ENCODE measurements at regions not wholly inside any gene's neighbourhood (a gene's known extent, or its start where the extent isn't known, plus 50 kb on each side); places are given as distances from the start of the nearest gene placed in this dataset.

DNA sequence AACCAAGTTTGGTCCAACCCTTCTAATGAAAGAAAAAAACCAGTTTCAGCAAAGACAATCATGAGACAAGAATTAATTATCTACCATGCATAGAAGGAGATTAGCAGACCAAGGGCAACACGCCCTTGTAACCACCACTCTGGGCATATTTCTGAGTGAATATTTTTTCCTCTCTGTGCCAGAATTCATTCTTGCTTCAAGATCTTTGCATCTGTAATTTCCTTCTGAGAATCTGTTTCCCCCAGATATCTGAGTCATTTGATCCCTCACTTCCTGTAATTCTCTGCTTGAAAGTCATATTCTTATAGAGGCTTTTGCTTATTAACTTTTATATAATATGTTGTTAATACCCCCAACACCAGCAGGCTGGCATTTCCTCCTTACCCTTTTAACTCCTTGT, 243.7 kb downstream of the SLC16A7 start:
- Mint-ChIP-seq H3K9me3 (no peaks in the 10 kb centered on the region), H3K27ac (ENCODE audit: low read depth) (no peak overlapping the region), H3K36me3 (ENCODE audit: insufficient read depth) (no peaks in the 10 kb centered on the region), H3K27me3 (peaks cover 18% of the 10 kb centered on the region), H3K4me1 (no peaks in the 10 kb centered on the region), H3K4me3 (no peak overlapping the region)
- ATAC-seq (replicated peaks; ENCODE audit: extremely low read depth, poor library complexity, severe bottlenecking) (no peak), DNase-seq (ENCODE audit: low spot score in 2 of 2) (no peak)

DNA sequence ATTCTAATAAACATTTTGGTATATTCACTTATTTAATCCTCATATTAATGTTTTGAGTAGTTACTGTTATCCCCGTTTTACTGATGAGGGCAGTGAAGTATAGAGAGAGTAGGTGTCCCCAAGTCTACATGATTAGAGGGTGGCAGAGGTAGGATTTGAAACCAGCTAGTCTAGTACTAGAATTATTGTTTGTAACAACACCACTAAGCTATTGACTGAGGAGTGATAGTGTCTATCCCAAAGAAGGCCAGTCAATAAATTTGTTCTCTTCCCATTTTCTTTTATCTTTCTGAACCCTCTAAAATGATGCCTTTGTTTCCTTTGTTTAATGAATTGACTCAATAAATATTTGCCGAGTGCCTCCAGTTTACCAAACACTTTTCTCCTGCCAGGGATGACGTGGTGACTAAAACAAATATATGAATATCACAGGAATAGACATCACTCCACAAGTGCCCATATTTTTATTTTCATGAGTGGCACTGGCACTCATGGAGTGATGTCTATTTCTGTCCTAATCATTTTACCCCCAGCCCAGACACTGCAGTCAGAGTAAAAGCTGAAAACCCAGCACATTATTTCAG, 247.5 kb downstream of the SLC16A7 start:
- Mint-ChIP-seq H3K27me3 (peaks cover 18% of the 10 kb centered on the region), H3K4me3 (no peak overlapping the region), H3K4me1 (no peaks in the 10 kb centered on the region), H3K36me3 (ENCODE audit: insufficient read depth) (no peaks in the 10 kb centered on the region), H3K27ac (ENCODE audit: low read depth) (no peak overlapping the region), H3K9me3 (no peaks in the 10 kb centered on the region)
- DNase-seq (ENCODE audit: low spot score in 2 of 2) (no peak), ATAC-seq (replicated peaks; ENCODE audit: extremely low read depth, poor library complexity, severe bottlenecking) (no peak)

DNA sequence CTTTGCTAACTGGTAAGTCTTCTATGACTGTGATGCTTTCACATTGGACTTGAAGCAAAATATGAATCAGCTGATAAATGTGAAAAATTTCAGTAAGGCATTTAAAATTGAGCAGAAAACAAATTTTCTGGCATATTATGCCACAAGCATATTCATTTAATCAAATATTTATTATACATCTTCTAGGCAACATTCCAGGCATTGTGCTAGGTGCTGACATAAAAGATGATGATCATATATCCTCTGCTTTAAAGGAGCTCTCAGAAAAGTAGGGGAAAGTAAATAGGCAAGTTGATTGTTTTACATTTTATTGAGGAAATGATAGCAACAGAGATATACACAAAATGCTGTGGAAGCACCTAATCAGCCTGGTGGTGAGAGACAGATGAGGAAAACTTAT, 248.9 kb downstream of the SLC16A7 start:
- ATAC-seq (replicated peaks; ENCODE audit: extremely low read depth, poor library complexity, severe bottlenecking): no peak
- Mint-ChIP-seq H3K4me3 (no peak overlapping the region), H3K9me3 (no peaks in the 10 kb centered on the region), H3K27ac (ENCODE audit: low read depth) (no peak overlapping the region), H3K27me3 (peaks cover 17% of the 10 kb centered on the region), H3K4me1 (no peaks in the 10 kb centered on the region), H3K36me3 (ENCODE audit: insufficient read depth) (no peaks in the 10 kb centered on the region)
- no peak for DNase-seq (ENCODE audit: low spot score in 2 of 2)

DNA sequence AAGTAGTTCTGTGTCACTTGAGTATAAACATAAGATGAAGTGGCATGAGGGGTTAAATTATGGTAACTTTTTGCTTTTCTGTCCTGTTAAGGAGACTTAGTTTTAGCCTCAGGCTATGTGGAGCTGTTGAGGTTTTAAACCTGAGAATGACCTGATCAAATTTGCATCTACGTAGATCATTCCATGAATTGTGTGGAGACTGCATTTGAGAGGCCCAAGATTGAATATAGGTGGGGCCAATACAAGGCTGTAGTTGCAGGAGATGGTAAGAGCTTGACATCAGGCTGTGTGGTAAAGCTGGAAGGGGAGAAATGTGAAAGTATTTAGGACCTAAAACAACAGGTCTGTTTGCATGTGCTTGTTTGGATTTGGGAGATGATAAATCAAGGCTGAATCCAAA, 249.5 kb downstream of the SLC16A7 start:
- no peaks in the 10 kb centered on the region for H3K4me1 Mint-ChIP-seq

DNA sequence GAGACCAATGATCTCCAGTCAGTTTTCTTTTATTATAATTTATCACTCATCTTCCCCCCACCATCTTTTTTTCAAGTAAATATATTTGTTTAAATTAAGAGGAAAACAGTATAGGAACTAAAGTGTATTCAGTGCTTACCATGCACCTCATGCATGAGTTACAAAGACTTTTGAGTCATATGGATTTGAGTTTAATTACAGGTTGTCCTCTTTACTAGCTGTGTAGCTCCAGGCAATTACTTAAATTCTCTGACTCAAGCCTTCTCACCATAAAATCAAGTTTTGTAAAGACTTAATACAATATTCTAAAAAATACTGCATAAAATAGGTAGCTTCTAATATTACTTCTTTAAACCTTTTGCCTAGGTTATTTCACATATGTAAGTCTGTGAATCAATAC, 251.3 kb downstream of the SLC16A7 start:
- no peaks in the 10 kb centered on the region for H3K4me1 Mint-ChIP-seq
- ATAC-seq (replicated peaks; ENCODE audit: extremely low read depth, poor library complexity, severe bottlenecking): no peak
- H3K9me3 Mint-ChIP-seq: no peaks in the 10 kb centered on the region
- H3K27me3 Mint-ChIP-seq: no peaks in the 10 kb centered on the region
- H3K36me3 Mint-ChIP-seq (ENCODE audit: insufficient read depth): no peaks in the 10 kb centered on the region
- H3K27ac Mint-ChIP-seq (ENCODE audit: low read depth): no peak overlapping the region
- DNase-seq (ENCODE audit: low spot score in 2 of 2): no peak
- no peak overlapping the region for H3K4me3 Mint-ChIP-seq

More for the DNA sequence above, 249.5 kb downstream of the SLC16A7 start:
- Mint-ChIP-seq H3K36me3 (ENCODE audit: insufficient read depth) (no peaks in the 10 kb centered on the region), H3K4me3 (no peak overlapping the region), H3K27ac (ENCODE audit: low read depth) (no peak overlapping the region), H3K9me3 (no peaks in the 10 kb centered on the region), H3K27me3 (peaks cover 12% of the 10 kb centered on the region)
- ATAC-seq (replicated peaks; ENCODE audit: extremely low read depth, poor library complexity, severe bottlenecking): no peak
- no peak for DNase-seq (ENCODE audit: low spot score in 2 of 2)

DNA sequence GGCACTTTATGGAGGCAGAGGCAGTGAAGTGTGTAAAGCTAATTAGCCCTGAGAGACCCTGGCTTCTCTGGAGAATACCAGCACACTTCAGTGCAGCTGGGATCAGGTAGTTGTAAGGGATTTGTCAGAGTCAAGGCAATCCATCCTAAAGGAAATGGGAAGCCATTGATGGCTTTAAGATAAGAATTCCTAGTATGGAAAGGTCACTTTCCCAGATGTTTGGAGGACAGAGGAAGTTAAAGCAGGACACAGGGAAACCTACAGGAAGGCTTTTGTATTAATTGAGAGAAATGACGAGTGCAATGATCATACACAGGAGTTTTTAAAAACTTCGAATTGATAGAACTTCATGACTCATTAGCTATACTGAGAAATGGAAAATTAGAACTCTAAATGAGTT, 254.4 kb downstream of the SLC16A7 start:
- Mint-ChIP-seq H3K9me3 (no peaks in the 10 kb centered on the region), H3K4me3 (no peak overlapping the region), H3K27me3 (no peaks in the 10 kb centered on the region), H3K4me1 (no peaks in the 10 kb centered on the region), H3K36me3 (ENCODE audit: insufficient read depth) (no peaks in the 10 kb centered on the region), H3K27ac (ENCODE audit: low read depth) (no peak overlapping the region)
- ATAC-seq (replicated peaks; ENCODE audit: extremely low read depth, poor library complexity, severe bottlenecking): no peak
- no peak for DNase-seq (ENCODE audit: low spot score in 2 of 2)

DNA sequence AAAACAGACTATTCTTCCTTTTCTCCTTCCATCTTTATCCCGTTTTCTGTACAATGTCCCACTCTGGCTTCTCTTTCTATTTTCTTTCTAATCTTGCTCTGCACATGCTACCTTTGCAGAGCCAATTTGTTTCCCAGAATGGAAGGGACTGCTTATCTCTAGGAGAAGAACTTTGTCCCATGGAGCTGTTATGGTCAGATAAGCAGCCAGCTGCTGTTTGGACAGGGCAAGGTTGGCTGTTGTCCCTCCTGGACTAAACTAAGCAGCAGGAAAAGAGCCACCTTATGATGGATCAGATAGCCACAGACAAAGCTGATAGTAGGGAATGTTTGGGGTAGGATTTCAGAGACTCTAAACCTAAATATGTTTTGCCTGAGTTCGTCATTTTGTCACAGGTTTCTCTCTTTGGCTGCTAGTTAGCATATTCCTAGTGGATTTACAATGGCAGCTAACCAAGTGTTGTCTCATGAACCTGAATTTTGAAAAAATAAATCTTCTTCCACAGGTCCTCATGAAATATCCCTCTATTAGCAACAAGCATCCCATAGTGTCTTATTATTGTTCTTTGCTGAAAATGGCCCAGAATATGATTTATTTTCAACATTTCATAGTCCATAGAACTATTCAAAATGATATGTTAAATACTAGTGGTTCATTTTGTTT, 262.8 kb downstream of the SLC16A7 start:
- peaks cover 15% of the 10 kb centered on the region for H3K9me3 Mint-ChIP-seq
- H3K27me3 Mint-ChIP-seq: peaks cover 20% of the 10 kb centered on the region
- no peaks in the 10 kb centered on the region for H3K4me1 Mint-ChIP-seq
- no peak for DNase-seq (ENCODE audit: low spot score in 2 of 2)
- no peak for ATAC-seq (replicated peaks; ENCODE audit: extremely low read depth, poor library complexity, severe bottlenecking)
- H3K4me3 Mint-ChIP-seq: no peak overlapping the region
- H3K36me3 Mint-ChIP-seq (ENCODE audit: insufficient read depth): no peaks in the 10 kb centered on the region
- no peak overlapping the region for H3K27ac Mint-ChIP-seq (ENCODE audit: low read depth)

DNA sequence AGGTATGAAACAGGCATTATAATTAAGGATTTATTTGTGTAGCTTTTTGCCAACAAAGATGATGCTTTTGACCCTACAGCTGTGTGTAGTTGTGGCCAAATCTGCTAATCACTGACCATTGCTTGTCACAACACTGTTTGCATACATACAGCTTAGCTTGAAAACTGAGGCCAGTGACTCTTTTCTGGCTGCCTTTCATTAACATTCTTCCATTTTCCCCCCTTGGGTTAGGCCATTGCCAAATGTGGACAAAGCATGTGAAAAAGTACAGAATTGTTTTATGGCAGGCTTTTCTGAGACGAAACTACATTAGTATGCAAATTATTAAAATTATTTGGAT, 263.3 kb downstream of the SLC16A7 start:
- H3K27ac Mint-ChIP-seq (ENCODE audit: low read depth): no peak overlapping the region
- ATAC-seq (replicated peaks; ENCODE audit: extremely low read depth, poor library complexity, severe bottlenecking) (no peak), DNase-seq (ENCODE audit: low spot score in 2 of 2) (no peak)
- H3K4me1 Mint-ChIP-seq: no peaks in the 10 kb centered on the region
- H3K27me3 Mint-ChIP-seq: peaks cover 20% of the 10 kb centered on the region
- H3K4me3 Mint-ChIP-seq: no peak overlapping the region
- no peaks in the 10 kb centered on the region for H3K36me3 Mint-ChIP-seq (ENCODE audit: insufficient read depth)
- H3K9me3 Mint-ChIP-seq: peaks cover 15% of the 10 kb centered on the region

DNA sequence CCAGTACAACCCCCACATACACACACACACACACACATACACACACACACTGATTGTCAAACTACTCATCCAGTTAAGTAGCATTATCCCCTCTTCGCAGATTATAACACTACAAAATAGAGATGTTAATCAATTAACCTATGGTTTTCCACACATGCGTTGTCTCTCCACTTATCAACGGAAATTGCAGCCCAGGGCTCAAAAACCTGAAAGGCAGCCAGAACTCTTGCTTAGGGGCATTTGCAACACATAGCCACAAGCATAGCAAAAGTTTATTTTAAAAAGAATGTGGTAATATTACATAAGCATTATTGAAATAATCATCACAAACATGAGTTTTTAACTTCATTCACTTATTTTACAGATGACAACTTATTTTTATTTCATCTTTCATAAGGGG, 265.8 kb downstream of the SLC16A7 start:
- ATAC-seq (replicated peaks; ENCODE audit: extremely low read depth, poor library complexity, severe bottlenecking) (no peak), DNase-seq (ENCODE audit: low spot score in 2 of 2) (no peak)
- no peak overlapping the region for H3K27ac Mint-ChIP-seq (ENCODE audit: low read depth)
- peaks cover 12% of the 10 kb centered on the region for H3K27me3 Mint-ChIP-seq
- H3K4me1 Mint-ChIP-seq: no peaks in the 10 kb centered on the region
- H3K36me3 Mint-ChIP-seq (ENCODE audit: insufficient read depth): no peaks in the 10 kb centered on the region
- peaks cover 15% of the 10 kb centered on the region for H3K9me3 Mint-ChIP-seq
- no peak overlapping the region for H3K4me3 Mint-ChIP-seq

DNA sequence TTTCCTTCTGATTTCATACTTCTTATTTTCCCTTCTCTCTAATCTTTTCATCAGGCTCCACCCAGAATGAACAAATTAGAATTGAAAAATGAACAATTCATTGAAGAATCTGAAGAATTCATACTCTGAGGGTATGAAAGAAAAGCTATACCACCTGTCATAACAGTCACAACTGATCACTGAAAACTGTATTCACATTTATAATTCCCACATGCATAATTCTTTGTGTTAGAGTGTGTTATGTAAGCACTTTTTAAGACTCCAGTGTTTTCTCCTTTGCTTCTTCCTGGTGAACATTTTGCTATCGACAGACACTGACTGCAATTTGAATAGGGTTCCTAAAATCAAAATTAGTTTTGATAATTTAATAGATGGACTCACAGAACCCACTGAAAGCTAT, 271.2 kb downstream of the SLC16A7 start:
- Mint-ChIP-seq H3K27ac (ENCODE audit: low read depth) (no peak overlapping the region), H3K4me1 (no peaks in the 10 kb centered on the region), H3K36me3 (ENCODE audit: insufficient read depth) (no peaks in the 10 kb centered on the region), H3K9me3 (no peaks in the 10 kb centered on the region), H3K4me3 (no peak overlapping the region), H3K27me3 (peaks cover 12% of the 10 kb centered on the region)
- DNase-seq (ENCODE audit: low spot score in 2 of 2): no peak
- no peak for ATAC-seq (replicated peaks; ENCODE audit: extremely low read depth, poor library complexity, severe bottlenecking)

DNA sequence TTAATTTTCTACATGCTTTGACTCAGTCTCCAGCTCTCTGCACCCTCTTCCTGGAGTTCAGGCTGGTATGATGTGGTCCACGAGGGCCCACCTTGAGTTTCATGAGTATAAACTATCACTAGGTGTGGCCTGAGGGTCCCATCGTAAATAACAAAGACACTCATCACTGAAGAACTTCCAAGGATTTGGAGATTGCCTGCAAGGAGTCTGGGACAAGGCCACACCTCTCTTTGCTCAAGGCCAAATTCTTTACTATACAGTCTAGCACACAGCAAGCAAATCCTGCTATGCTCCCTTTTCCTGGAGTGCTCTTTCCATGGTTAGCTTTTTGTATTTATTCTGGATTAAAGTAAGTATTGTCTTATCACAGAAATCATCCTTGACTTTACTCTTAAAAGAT, 271.9 kb downstream of the SLC16A7 start:
- Mint-ChIP-seq H3K4me1 (no peaks in the 10 kb centered on the region), H3K27ac (ENCODE audit: low read depth) (no peak overlapping the region), H3K9me3 (no peaks in the 10 kb centered on the region), H3K36me3 (ENCODE audit: insufficient read depth) (no peaks in the 10 kb centered on the region), H3K4me3 (no peak overlapping the region), H3K27me3 (peaks cover 6% of the 10 kb centered on the region)
- no peak for DNase-seq (ENCODE audit: low spot score in 2 of 2)
- ATAC-seq (replicated peaks; ENCODE audit: extremely low read depth, poor library complexity, severe bottlenecking): no peak

DNA sequence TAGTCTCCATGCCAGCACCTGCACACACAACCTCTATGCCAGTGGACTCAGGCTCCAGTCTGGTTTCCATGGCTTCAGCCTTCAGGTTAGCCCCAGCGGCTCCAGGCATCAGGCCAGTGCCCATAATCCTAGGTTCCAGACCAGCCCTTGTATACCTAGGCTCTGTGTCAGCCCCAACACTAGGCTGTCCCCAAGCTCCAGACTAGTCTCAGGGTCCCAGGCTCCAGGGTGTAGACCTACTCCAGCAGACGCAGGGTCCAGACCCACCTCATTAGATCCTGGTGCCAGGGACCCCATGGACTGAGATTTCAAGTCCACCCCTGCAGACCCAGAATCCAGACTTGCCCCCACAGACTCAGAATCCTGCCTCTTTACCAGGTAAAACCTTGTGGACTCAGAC, 275.9 kb downstream of the SLC16A7 start:
- no peak overlapping the region for H3K27ac Mint-ChIP-seq (ENCODE audit: low read depth)
- no peaks in the 10 kb centered on the region for H3K36me3 Mint-ChIP-seq (ENCODE audit: insufficient read depth)
- no peaks in the 10 kb centered on the region for H3K9me3 Mint-ChIP-seq
- no peaks in the 10 kb centered on the region for H3K4me1 Mint-ChIP-seq
- DNase-seq (ENCODE audit: low spot score in 2 of 2) (no peak), ATAC-seq (replicated peaks; ENCODE audit: extremely low read depth, poor library complexity, severe bottlenecking) (no peak)
- no peak overlapping the region for H3K4me3 Mint-ChIP-seq
- no peaks in the 10 kb centered on the region for H3K27me3 Mint-ChIP-seq

DNA sequence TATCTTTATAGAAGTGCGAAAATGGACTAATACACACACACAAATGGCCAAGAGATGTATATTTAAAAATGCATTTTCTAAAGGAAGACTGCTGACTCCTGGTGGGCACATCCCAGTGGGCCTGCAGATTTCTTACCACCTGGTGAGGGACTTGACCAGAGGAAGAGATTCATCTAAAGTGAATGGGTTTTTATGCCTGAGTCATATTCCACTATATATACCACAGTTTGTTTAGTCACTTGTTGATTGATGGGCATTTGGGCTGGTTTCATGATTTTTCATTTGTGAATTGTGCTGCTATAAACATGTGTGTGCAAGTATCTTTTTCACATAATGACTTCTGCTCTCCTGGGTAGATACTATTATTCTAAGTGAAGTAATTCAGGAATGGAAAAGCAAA, 277.3 kb downstream of the SLC16A7 start:
- ATAC-seq (replicated peaks; ENCODE audit: extremely low read depth, poor library complexity, severe bottlenecking) (no peak), DNase-seq (ENCODE audit: low spot score in 2 of 2) (no peak)
- Mint-ChIP-seq H3K36me3 (ENCODE audit: insufficient read depth) (no peaks in the 10 kb centered on the region), H3K4me1 (no peaks in the 10 kb centered on the region), H3K27ac (ENCODE audit: low read depth) (no peak overlapping the region), H3K9me3 (no peaks in the 10 kb centered on the region), H3K27me3 (no peaks in the 10 kb centered on the region), H3K4me3 (no peak overlapping the region)

Data from central memory CD8-positive, alpha-beta T cell (primary cell).